ENCODE measurements at regions not wholly inside any gene's neighbourhood (a gene's known extent, or its start where the extent isn't known, plus 50 kb on each side); places are given as distances from the start of the nearest gene placed in this dataset.

GRCh38 chr5:104375345-104375744, 812.8 kb upstream of the NUDT12 start:
- POLR2A ChIA-PET = no interaction called here
- TF ChIP-seq CEBPB (IDR thresholded peaks at IDR 0.05; ENCODE audit: low read depth) = no peak
- TF ChIP-seq JUND (IDR thresholded peaks at IDR 0.05) = no peak
- TF ChIP-seq YY1 (IDR thresholded peaks at IDR 0.05; ENCODE audit: extremely low read depth, insufficient replicate concordance, low read depth, low read length) = no peak
- no peak for TF ChIP-seq SRF (IDR thresholded peaks at IDR 0.05; ENCODE audit: low read depth)
- no peak for TF ChIP-seq SIN3A (IDR thresholded peaks at IDR 0.05; ENCODE audit: low read depth)
- TF ChIP-seq FOSL1 (IDR thresholded peaks at IDR 0.05; ENCODE audit: low read depth) = no peak
- no peak for TF ChIP-seq MAX (IDR thresholded peaks at IDR 0.05)
- TF ChIP-seq RAD21 (IDR thresholded peaks at IDR 0.05; ENCODE audit: low read depth) = no peak
- TF ChIP-seq EZH2 (IDR thresholded peaks at IDR 0.05) = no peak
- no peak for TF ChIP-seq ZFX (IDR thresholded peaks at IDR 0.05)
- TF ChIP-seq SP1 (IDR thresholded peaks at IDR 0.05; ENCODE audit: low read depth) = no peak
- TF ChIP-seq TCF7L2 (IDR thresholded peaks at IDR 0.05; ENCODE audit: borderline replicate concordance, extremely low read depth, insufficient read depth, insufficient read length) = no peak
- TF ChIP-seq POLR2A (IDR thresholded peaks at IDR 0.05; ENCODE audit: borderline replicate concordance, extremely low read depth, insufficient read depth, insufficient read length) = no peak
- TF ChIP-seq ZNF274 (IDR thresholded peaks at IDR 0.05; ENCODE audit: low read depth, low read length) = no peak
- no peak for TF ChIP-seq EGR1 (IDR thresholded peaks at IDR 0.05; ENCODE audit: low read depth)
- no peak for TF ChIP-seq ATF3 (IDR thresholded peaks at IDR 0.05)
- intact Hi-C loops (cut with micrococcal nuclease) = no loop called here

More at GRCh38 chr5:104375345-104375744, 812.8 kb upstream of the NUDT12 start:
- DNase-seq (ENCODE audit: low read depth, low spot score) (no peak), ATAC-seq (no peak)
- no peaks in the 10 kb centered on the region for H3K9me3 ChIP-seq (ENCODE audit: control insufficient read depth in 1 of 2, insufficient read depth in 1 of 2, low read depth in 1 of 2, low read length in 2 of 2)
- no peaks in the 10 kb centered on the region for H3K36me3 ChIP-seq (ENCODE audit: control insufficient read depth in 1 of 2, insufficient read depth in 2 of 2, low read length in 2 of 2)
- no TSS peak for BruUV-seq (replicated peaks)
- CTCF ChIA-PET = no interaction called here
- RAD21 ChIA-PET (ENCODE audit: low non-redundant PET in 1 of 2, low total read pairs in 2 of 2, uncharacterized antibody in 2 of 2, unreplicated experiment in 2 of 2) = no interaction called here
- no peak overlapping the region for H3K27ac ChIP-seq (ENCODE audit: low read depth, low read length)
- H3K4me3 ChIP-seq (replicated peaks in 1 of 2; ENCODE audit: low read depth in 1 of 2, low read length in 2 of 2) = no peak overlapping the region
- no peaks in the 10 kb centered on the region for H3K27me3 ChIP-seq (ENCODE audit: insufficient read depth, low read length)
- no peaks in the 10 kb centered on the region for H3K79me2 ChIP-seq (ENCODE audit: insufficient read depth, low read length)
- no peak overlapping the region for H3K9ac ChIP-seq (ENCODE audit: low read length)
- no peaks in the 10 kb centered on the region for H4K20me1 ChIP-seq (ENCODE audit: insufficient read depth)
- H3K4me1 ChIP-seq (ENCODE audit: control insufficient read depth in 1 of 2, insufficient read depth in 2 of 2, low read length in 2 of 2) = no peaks in the 10 kb centered on the region
- H3K9me2 ChIP-seq (ENCODE audit: insufficient read depth) = no peaks in the 10 kb centered on the region
- H2AFZ ChIP-seq (ENCODE audit: low read depth, low read length, poor library complexity, severe bottlenecking) = no peak overlapping the region
- no peak overlapping the region for H3K4me2 ChIP-seq (ENCODE audit: low read length)

Data from HCT116 (cell line).